SK-N-SH treated with all-trans-retinoic acid at 6 μM for 48 hours (cell line): ENCODE measurements at regions not wholly inside any gene's neighbourhood (a gene's known extent, or its start where the extent isn't known, plus 50 kb on each side); places are given as distances from the start of the nearest gene placed in this dataset.

Experiments
- ARNTL ChIP-seq: fragments of 450-650 bp; formaldehyde crosslinking; IDR thresholded peaks from 2 replicates; pipeline ENCODE4 v1.5.0; 2020; ENCODE audit warnings: low read depth, mild to moderate bottlenecking, moderate library complexity, borderline replicate concordance
- BACH2 ChIP-seq: fragments of 250-450 bp; sonication (Bioruptor Pico); IDR thresholded peaks from 2 replicates; pipeline ENCODE4 v1.9.0; 2021; ENCODE audit warnings: mild to moderate bottlenecking, borderline replicate concordance
- OSR1 ChIP-seq: fragments of 250-450 bp; sonication (Bioruptor Pico); IDR thresholded peaks from 2 replicates; pipeline ENCODE4 v1.8.0; 2022; ENCODE audit warnings: moderate library complexity, mild to moderate bottlenecking, inconsistent platforms
- TOX ChIP-seq: fragments of 250-450 bp; sonication (Bioruptor Pico); IDR thresholded peaks from 2 replicates; pipeline ENCODE4 v1.8.0; 2021; ENCODE audit warnings: mild to moderate bottlenecking, moderate library complexity, borderline replicate concordance
- ZFP3 ChIP-seq: fragments of 250-450 bp; sonication (Bioruptor Pico); IDR thresholded peaks from 2 replicates; pipeline ENCODE4 v1.5.0; 2020; ENCODE audit warnings: mild to moderate bottlenecking, moderate library complexity
- ZFP30 ChIP-seq: fragments of 450-650 bp; formaldehyde crosslinking; IDR thresholded peaks from 2 replicates; pipeline ENCODE4 v1.5.0; 2022; ENCODE audit warnings: mild to moderate bottlenecking, moderate library complexity
- ZNF565 ChIP-seq: fragments of 450-650 bp; formaldehyde crosslinking; conservative IDR thresholded peaks from 2 replicates; pipeline ENCODE4 v1.5.0; 2020; ENCODE audit warnings: low read depth, mild to moderate bottlenecking, moderate library complexity
- TF ChIP-seq, protein P1 (sequence below): fragments of 250-450 bp; sonication (Bioruptor Pico); IDR thresholded peaks from 2 replicates; pipeline ENCODE4 v1.8.0; 2021; ENCODE audit warnings: low read depth, mild to moderate bottlenecking, moderate library complexity, borderline replicate concordance

DNA sequence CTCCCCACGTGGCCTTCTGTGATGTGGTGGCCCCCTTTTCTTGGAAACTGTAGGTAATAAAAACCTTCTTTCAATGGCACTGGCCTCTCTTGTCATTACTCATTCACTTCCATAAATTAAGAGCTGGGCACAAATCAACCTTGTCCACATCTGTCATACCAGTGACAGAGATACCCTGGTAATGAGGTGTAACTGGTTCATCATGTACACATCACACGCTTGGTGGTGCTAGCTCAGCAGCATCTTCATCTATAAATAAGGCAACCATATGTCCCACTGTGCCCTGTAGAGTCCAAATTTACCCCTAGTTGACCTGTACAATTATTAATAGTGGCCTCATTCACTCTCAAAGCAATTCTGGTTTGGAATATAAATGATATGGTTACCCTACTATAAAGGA lies 245.6 kb downstream of the HIVEP2 start:
- TF ChIP-seq TOX (CRISPR knock-in tag) (no peak), ARNTL (CRISPR knock-in tag) (no peak), ZFP30 (CRISPR knock-in tag) (no peak), OSR1 (CRISPR knock-in tag) (no peak), ZNF565 (CRISPR knock-in tag) (no peak), BACH2 (CRISPR knock-in tag) (no peak), ZFP3 (CRISPR knock-in tag) (no peak)
- TF ChIP-seq, protein P1, sequence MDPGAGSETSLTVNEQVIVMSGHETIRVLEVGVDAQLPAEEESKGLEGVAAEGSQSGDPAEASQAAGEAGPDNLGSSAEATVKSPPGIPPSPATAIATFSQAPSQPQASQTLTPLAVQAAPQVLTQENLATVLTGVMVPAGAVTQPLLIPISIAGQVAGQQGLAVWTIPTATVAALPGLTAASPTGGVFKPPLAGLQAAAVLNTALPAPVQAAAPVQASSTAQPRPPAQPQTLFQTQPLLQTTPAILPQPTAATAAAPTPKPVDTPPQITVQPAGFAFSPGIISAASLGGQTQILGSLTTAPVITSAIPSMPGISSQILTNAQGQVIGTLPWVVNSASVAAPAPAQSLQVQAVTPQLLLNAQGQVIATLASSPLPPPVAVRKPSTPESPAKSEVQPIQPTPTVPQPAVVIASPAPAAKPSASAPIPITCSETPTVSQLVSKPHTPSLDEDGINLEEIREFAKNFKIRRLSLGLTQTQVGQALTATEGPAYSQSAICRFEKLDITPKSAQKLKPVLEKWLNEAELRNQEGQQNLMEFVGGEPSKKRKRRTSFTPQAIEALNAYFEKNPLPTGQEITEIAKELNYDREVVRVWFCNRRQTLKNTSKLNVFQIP, result no peak
